HG02885 (cell line): ENCODE measurements at regions not wholly inside any gene's neighbourhood (a gene's known extent, or its start where the extent isn't known, plus 50 kb on each side); places are given as distances from the start of the nearest gene placed in this dataset.

ENCODE experiments used
- ATAC-seq: cut with Tn5 transposase; IDR thresholded peaks from one replicate; pipeline ENCODE4 v1.9.1; 2021; ENCODE audit warnings: mild to moderate bottlenecking; ENCODE audit not compliant: unreplicated experiment, poor library complexity

GRCh38 chr13:107834717-107835116 is 380.6 kb downstream of the LIG4 start:
- ATAC-seq = no peak

- no peak for ATAC-seq
Measured at GRCh38 chr13:107834281-107834680, 381.1 kb downstream of the LIG4 start.

- no peak for ATAC-seq
Measured at GRCh38 chr13:107832500-107833100, 382.7 kb downstream of the LIG4 start.

GRCh38 chr13:107830804-107831203 is 384.5 kb downstream of the LIG4 start:
- no peak for ATAC-seq

GRCh38 chr13:107827840-107828549 is 387.3 kb downstream of the LIG4 start:
- no peak for ATAC-seq

GRCh38 chr13:107824635-107825034 is 390.7 kb downstream of the LIG4 start:
- ATAC-seq = no peak

- ATAC-seq = no peak
Measured at GRCh38 chr13:107822006-107822405, 393.3 kb downstream of the LIG4 start.

GRCh38 chr13:107821492-107821891 is 393.8 kb downstream of the LIG4 start:
- ATAC-seq = no peak

GRCh38 chr13:107819071-107819470 is 396.3 kb downstream of the LIG4 start:
- ATAC-seq = no peak

GRCh38 chr13:107817647-107818287 is 397.6 kb downstream of the LIG4 start:
- ATAC-seq = no peak

- no peak for ATAC-seq
Measured at GRCh38 chr13:107812014-107812412, 403.3 kb downstream of the LIG4 start.

- ATAC-seq = no peak
Measured at GRCh38 chr13:107811233-107812013, 403.9 kb downstream of the LIG4 start.

- no peak for ATAC-seq
Measured at GRCh38 chr13:107809125-107809524, 406.2 kb downstream of the LIG4 start.

- no peak for ATAC-seq
Measured at GRCh38 chr13:107808389-107808788, 406.9 kb downstream of the LIG4 start.

GRCh38 chr13:107807306-107808073 is 407.8 kb downstream of the LIG4 start:
- no peak for ATAC-seq

- no peak for ATAC-seq
Measured at GRCh38 chr13:107806726-107807125, 408.6 kb downstream of the LIG4 start.

GRCh38 chr13:107803822-107804495 is 411.4 kb downstream of the LIG4 start:
- ATAC-seq = no peak

GRCh38 chr13:107801621-107802020 is 413.7 kb downstream of the LIG4 start:
- ATAC-seq = no peak

GRCh38 chr13:107799001-107799400 is 416.3 kb downstream of the LIG4 start:
- ATAC-seq = no peak

- no peak for ATAC-seq
Measured at GRCh38 chr13:107790397-107790796, 424.9 kb downstream of the LIG4 start.
